ENCODE measurements at regions not wholly inside any gene's neighbourhood (a gene's known extent, or its start where the extent isn't known, plus 50 kb on each side); places are given as distances from the start of the nearest gene placed in this dataset.

DNA sequence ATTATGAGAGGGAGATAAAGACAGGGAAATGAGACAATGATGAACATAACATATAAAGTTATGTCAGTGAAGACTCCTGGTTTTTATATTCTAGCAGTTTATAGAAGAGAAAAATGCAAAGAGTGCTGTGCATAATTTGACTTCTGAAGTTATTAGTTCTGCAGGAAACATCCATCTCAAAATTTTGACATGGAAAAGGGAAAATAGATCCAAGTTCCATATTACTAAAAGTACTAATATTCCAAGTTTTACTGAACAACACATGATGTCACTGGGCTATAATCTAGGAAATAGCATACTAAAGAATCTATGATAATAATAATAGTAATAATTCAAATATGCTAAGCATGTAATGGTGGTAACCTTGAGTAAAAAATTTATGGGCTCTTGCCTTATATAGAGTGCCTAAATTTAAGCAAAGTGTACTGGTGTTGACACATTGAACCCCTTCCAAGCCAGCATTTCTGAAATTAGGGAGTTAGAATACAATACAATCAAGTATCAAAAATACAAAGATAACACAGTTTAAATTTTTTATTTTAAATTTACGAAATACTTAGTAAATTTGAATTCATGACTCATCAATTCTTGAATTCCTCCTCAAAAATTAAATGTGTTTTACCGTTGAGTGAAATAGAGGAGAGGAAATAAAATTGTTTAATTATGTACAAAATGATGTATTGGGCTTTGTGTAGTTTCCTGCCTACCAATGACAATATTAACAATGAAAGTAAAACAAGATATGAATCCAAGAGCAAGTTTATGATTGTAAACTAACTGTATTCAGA, 102.8 kb upstream of the KCND2 start:
- Histone ChIP-seq H3K27ac (ENCODE audit: low read depth, low read length, poor library complexity, severe bottlenecking) (no peak overlapping the region), H3K36me3 (ENCODE audit: insufficient read depth, low read length, poor library complexity, severe bottlenecking) (no peaks in the 10 kb centered on the region), H3K27me3 (replicated peaks; ENCODE audit: insufficient read depth, low read depth, low read length, poor library complexity) (no peaks in the 10 kb centered on the region), H3K4me1 (ENCODE audit: insufficient read depth, low read length, poor library complexity, severe bottlenecking) (no peaks in the 10 kb centered on the region), H3K4me3 (ENCODE audit: low read depth, low read length, poor library complexity, severe bottlenecking) (no peak overlapping the region), H3K9me3 (ENCODE audit: low read depth, low read length, poor library complexity, severe bottlenecking) (no peaks in the 10 kb centered on the region)
- no peak for TF ChIP-seq EZH2 (IDR thresholded peaks at IDR 0.05; ENCODE audit: borderline replicate concordance, low read depth, low read length, poor library complexity, severe bottlenecking)
- TF ChIP-seq, protein P1, sequence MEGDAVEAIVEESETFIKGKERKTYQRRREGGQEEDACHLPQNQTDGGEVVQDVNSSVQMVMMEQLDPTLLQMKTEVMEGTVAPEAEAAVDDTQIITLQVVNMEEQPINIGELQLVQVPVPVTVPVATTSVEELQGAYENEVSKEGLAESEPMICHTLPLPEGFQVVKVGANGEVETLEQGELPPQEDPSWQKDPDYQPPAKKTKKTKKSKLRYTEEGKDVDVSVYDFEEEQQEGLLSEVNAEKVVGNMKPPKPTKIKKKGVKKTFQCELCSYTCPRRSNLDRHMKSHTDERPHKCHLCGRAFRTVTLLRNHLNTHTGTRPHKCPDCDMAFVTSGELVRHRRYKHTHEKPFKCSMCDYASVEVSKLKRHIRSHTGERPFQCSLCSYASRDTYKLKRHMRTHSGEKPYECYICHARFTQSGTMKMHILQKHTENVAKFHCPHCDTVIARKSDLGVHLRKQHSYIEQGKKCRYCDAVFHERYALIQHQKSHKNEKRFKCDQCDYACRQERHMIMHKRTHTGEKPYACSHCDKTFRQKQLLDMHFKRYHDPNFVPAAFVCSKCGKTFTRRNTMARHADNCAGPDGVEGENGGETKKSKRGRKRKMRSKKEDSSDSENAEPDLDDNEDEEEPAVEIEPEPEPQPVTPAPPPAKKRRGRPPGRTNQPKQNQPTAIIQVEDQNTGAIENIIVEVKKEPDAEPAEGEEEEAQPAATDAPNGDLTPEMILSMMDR (conservative IDR thresholded peaks at IDR 0.05; ENCODE audit: low read depth, low read length): no peak
- no peak for DNase-seq (ENCODE audit: low spot score)
- ChIA-PET POLR2A (ENCODE audit: low non-redundant PET) (no interaction called here), CTCF (no interaction called here)
- intact Hi-C loops (cut with micrococcal nuclease; ENCODE audit: unreplicated experiment): no loop called here
- no TSS peak for BruUV-seq (replicated peaks)

DNA sequence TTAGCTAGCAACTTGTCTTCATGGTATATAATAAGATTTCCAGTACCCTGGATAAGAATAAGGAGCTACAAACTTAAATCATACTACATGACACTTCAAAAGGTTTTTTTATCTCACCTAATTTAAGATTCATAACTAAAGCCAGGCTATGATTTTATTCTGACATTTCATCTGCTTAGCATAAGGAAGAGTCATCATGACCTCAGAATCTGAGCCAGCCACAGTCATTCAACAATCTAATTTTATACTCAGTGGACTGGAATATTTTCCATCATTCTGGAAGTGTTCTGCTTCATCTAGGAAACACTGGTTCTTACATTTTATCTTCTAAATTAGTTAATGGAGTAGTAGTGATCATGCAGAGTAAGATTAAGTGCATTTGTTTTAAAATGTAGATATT, 102.1 kb upstream of the KCND2 start:
- ChIA-PET POLR2A (ENCODE audit: low non-redundant PET) (no interaction called here), CTCF (no interaction called here)
- no TSS peak for BruUV-seq (replicated peaks)
- no peaks in the 10 kb centered on the region for H3K9me3 ChIP-seq (ENCODE audit: low read depth, low read length, poor library complexity, severe bottlenecking)
- intact Hi-C loops (cut with micrococcal nuclease; ENCODE audit: unreplicated experiment): no loop called here
- no peak for TF ChIP-seq EZH2 (IDR thresholded peaks at IDR 0.05; ENCODE audit: borderline replicate concordance, low read depth, low read length, poor library complexity, severe bottlenecking)
- TF ChIP-seq, protein P1 (conservative IDR thresholded peaks at IDR 0.05; ENCODE audit: low read depth, low read length): no peak
- H3K4me3 ChIP-seq (ENCODE audit: low read depth, low read length, poor library complexity, severe bottlenecking): no peak overlapping the region
- DNase-seq (ENCODE audit: low spot score): no peak
- H3K36me3 ChIP-seq (ENCODE audit: insufficient read depth, low read length, poor library complexity, severe bottlenecking): no peaks in the 10 kb centered on the region
- no peaks in the 10 kb centered on the region for H3K4me1 ChIP-seq (ENCODE audit: insufficient read depth, low read length, poor library complexity, severe bottlenecking)
- no peaks in the 10 kb centered on the region for H3K27me3 ChIP-seq (replicated peaks; ENCODE audit: insufficient read depth, low read depth, low read length, poor library complexity)
- no peak overlapping the region for H3K27ac ChIP-seq (ENCODE audit: low read depth, low read length, poor library complexity, severe bottlenecking)

DNA sequence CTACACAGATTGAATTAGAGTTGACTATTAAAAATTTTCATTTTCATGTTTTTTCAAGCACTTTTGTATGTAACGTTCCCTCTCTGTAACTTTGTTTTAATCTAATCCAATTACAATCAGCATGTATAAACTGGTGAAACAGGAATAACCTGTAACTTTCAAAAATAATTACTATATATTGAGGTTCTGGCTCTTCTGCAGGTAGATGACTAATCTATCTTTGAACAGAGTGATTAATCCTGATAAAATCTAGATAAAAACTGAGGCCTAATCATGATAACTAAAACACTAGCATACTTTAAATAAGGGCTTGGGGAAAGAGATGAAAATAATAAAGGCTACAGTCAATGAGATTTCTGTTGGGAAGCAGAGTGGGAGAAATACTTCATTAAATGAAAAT, 101.6 kb upstream of the KCND2 start:
- intact Hi-C loops (cut with micrococcal nuclease; ENCODE audit: unreplicated experiment): no loop called here
- POLR2A ChIA-PET (ENCODE audit: low non-redundant PET): no interaction called here

More for the DNA sequence above, 101.6 kb upstream of the KCND2 start:
- H3K27me3 ChIP-seq (replicated peaks; ENCODE audit: insufficient read depth, low read depth, low read length, poor library complexity): no peaks in the 10 kb centered on the region
- H3K9me3 ChIP-seq (ENCODE audit: low read depth, low read length, poor library complexity, severe bottlenecking): no peaks in the 10 kb centered on the region
- no TSS peak for BruUV-seq (replicated peaks)
- no peaks in the 10 kb centered on the region for H3K36me3 ChIP-seq (ENCODE audit: insufficient read depth, low read length, poor library complexity, severe bottlenecking)
- no peak overlapping the region for H3K27ac ChIP-seq (ENCODE audit: low read depth, low read length, poor library complexity, severe bottlenecking)
- H3K4me3 ChIP-seq (ENCODE audit: low read depth, low read length, poor library complexity, severe bottlenecking): no peak overlapping the region
- no peaks in the 10 kb centered on the region for H3K4me1 ChIP-seq (ENCODE audit: insufficient read depth, low read length, poor library complexity, severe bottlenecking)
- CTCF ChIA-PET: no interaction called here
- no peak for DNase-seq (ENCODE audit: low spot score)
- TF ChIP-seq EZH2 (IDR thresholded peaks at IDR 0.05; ENCODE audit: borderline replicate concordance, low read depth, low read length, poor library complexity, severe bottlenecking): no peak
- TF ChIP-seq, protein P1 (conservative IDR thresholded peaks at IDR 0.05; ENCODE audit: low read depth, low read length): no peak

All from A673 (cell line).